ENCODE measurements at regions not wholly inside any gene's neighbourhood (a gene's known extent, or its start where the extent isn't known, plus 50 kb on each side); places are given as distances from the start of the nearest gene placed in this dataset.

DNA sequence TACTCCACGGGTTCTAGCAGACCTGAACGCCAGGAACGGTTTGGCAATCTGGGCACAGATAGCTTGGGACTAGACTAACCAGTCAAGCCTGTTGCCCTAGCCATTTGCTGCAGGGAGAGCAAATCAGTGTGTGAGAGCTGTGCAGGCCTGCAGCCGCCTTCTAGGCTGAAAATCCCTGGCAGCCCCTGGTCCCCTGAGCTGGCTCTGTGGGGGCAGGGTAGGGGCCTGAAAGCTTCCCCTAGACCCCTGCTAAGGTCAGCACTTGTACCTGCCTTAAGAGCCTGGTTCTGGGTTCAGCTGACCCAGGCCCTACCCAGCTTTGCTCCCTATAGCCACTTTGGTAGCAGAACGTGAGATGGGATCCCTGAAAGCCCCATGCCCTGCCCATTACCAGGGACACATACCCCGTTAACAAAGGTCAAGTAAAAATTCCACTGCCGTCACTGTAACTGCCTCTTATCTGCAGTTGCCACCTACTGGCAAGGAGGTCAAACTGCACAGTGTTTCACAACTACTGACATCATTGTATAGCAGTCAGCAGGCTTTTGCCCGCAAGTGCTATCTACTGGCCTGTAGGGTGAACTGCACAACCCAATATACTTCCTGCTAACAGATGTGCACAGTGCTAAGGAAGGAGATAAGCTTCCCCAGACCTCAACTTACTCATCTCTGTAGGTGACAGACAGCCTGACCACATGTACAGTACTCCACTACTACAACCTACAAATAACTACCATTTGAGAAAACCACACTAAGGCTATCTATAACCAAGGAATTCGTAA lies 95.1 kb upstream of the OLIG3 start:
- no peak for TF ChIP-seq POLR2AphosphoS5 (IDR thresholded peaks at IDR 0.05)
- TF ChIP-seq EP300 (IDR thresholded peaks at IDR 0.05) = no peak

Measured in gastroesophageal sphincter (tissue), 2 donors.